GM23248 (cell line): ENCODE measurements at regions not wholly inside any gene's neighbourhood (a gene's known extent, or its start where the extent isn't known, plus 50 kb on each side); places are given as distances from the start of the nearest gene placed in this dataset.

Source experiments
- DNase-seq: peaks from one replicate; pipeline ENCODE4 v3.0.0-alpha.2; 2015
- H2AFZ ChIP-seq: fragments of 200-600 bp; sonication (generic); 2 replicates; pipeline ENCODE4 v1.6.1; 2016; ENCODE audit warnings: antibody characterized with exemption
- H3F3A ChIP-seq: fragments of 200-600 bp; sonication (generic); 2 replicates; pipeline ENCODE4 v1.6.1; 2016; ENCODE audit warnings: mild to moderate bottlenecking, antibody characterized with exemption, mixed run types; ENCODE audit not compliant: insufficient read depth
- H3K27ac ChIP-seq: fragments of 200-600 bp; sonication (generic); 2 replicates; pipeline ENCODE4 v1.5.1; 2016; ENCODE audit warnings: mild to moderate bottlenecking
- H3K27me3 ChIP-seq: fragments of 200-600 bp; sonication (generic); replicated peaks from 2 replicates; pipeline ENCODE4 v1.6.1; 2016; ENCODE audit warnings: mild to moderate bottlenecking; ENCODE audit not compliant: insufficient read depth
- H3K36me3 ChIP-seq: fragments of 200-600 bp; sonication (generic); 2 replicates; pipeline ENCODE4 v1.6.1; 2016; ENCODE audit warnings: low read depth, mild to moderate bottlenecking
- H3K4me1 ChIP-seq: fragments of 200-600 bp; sonication (generic); 2 replicates; pipeline ENCODE4 v1.6.1; 2016; ENCODE audit warnings: mild to moderate bottlenecking; ENCODE audit not compliant: insufficient read depth
- H3K4me2 ChIP-seq: fragments of 200-600 bp; sonication (generic); one replicate; pipeline ENCODE4 v1.6.1; 2016; ENCODE audit warnings: mild to moderate bottlenecking; ENCODE audit not compliant: unreplicated experiment
- H3K4me3 ChIP-seq: fragments of 200-600 bp; sonication (generic); 2 replicates; pipeline ENCODE4 v1.5.1; 2016; ENCODE audit warnings: mild to moderate bottlenecking
- H3K79me2 ChIP-seq: fragments of 200-600 bp; sonication (generic); 2 replicates; pipeline ENCODE4 v1.6.1; 2016; ENCODE audit warnings: mild to moderate bottlenecking; ENCODE audit not compliant: insufficient read depth
- H3K9ac ChIP-seq: fragments of 200-600 bp; sonication (generic); 2 replicates; pipeline ENCODE4 v1.6.1; 2016; ENCODE audit warnings: mild to moderate bottlenecking
- H3K9me2 ChIP-seq: fragments of 200-600 bp; sonication (generic); 2 replicates; pipeline ENCODE4 v1.6.1; 2016; ENCODE audit warnings: mixed run types, mild to moderate bottlenecking, moderate library complexity; ENCODE audit not compliant: insufficient read depth
- H3K9me3 ChIP-seq: fragments of 200-600 bp; sonication (generic); one replicate; pipeline ENCODE4 v1.6.1; 2017; ENCODE audit warnings: low read depth
- H4K20me1 ChIP-seq: fragments of 200-600 bp; sonication (generic); 2 replicates; pipeline ENCODE4 v1.6.0; 2016; ENCODE audit not compliant: insufficient read depth
- EZH2 ChIP-seq: fragments of 200-600 bp; sonication (generic); IDR thresholded peaks from 2 replicates; pipeline ENCODE4 v1.6.1; 2018; ENCODE audit warnings: antibody characterized with exemption, mild to moderate bottlenecking; ENCODE audit not compliant: insufficient read depth, poor library complexity, severe bottlenecking
- EZH2phosphoT487 ChIP-seq: fragments of 200-600 bp; sonication (generic); IDR thresholded peaks from 2 replicates; pipeline ENCODE4 v1.6.1; 2018; ENCODE audit warnings: antibody characterized with exemption, moderate library complexity, mild to moderate bottlenecking, low read depth; ENCODE audit not compliant: insufficient read depth
- WGBS, 2 experiments: methylation state at CpG; one replicate each; pipeline ENCODE4 v1.1.6; 2015 to 2017; ENCODE audit warnings: low lambda C conversion rate in 2 of 2, low coverage in 1 of 2; ENCODE audit errors: missing lambda C conversion rate in 2 of 2; 5-methylcytosine and 5-hydroxymethylcytosine counted together
- in situ Hi-C: fragments of 300-500 bp; cut with MboI; formaldehyde crosslinking; loops from 2 replicates; pipeline ENCODE4 v1.15.0; 2020

DNA sequence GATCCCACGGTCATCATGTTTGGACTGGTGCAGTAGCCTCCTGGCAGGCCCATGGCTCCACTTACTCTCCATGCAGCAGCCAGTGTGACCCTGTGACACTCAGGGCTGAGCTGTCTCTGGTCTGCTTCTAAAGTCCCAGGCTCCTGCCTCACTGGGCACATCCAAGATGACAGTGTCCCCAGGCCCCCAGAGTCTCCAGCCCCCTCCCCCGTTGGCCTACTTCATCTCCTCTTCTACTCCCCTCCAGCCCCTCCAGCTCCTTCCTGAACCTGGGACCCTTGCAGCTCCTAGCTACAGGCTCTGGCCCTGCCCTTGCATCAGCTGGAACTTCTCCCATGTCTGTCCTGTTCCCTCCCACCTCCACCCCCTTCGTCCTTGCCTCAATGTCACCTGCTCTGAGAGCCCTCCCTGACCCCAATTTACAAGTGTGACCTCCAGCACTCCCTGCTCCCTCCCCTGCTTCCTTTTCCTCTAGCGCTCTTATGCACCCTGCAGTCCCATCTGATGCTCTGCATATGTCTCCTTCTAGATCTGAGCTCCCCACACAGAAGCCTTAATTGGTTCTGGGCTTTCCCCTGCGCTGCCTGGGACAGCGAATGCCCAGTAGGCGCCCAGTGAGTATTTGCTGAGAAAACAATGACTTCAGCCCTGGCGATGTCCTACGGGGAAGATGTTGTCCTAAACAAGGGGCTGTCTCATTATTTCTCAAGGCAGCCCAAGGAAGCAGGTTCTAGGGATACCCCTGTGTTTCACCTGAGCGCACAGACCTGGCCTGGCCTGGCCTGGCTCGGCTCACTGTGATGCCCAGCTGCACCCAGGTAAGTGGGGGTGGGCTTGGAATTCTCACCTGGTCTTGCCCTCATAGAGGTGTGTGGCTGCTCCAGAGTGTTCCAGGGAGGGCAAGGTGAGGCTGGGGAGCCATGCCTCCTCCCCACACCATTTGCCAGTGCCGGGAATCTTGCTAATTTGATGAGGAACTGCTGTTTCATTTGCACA, 600.6 kb downstream of the PTPRU start:
- Histone ChIP-seq H3K4me1 (no peaks in the 10 kb centered on the region), H3K36me3 (no peaks in the 10 kb centered on the region), H3K4me2 (no peak overlapping the region), H3K4me3 (no peak overlapping the region), H3K9ac (no peak overlapping the region), H3K9me3 (no peaks in the 10 kb centered on the region), H4K20me1 (no peaks in the 10 kb centered on the region), H3F3A (no peaks in the 10 kb centered on the region), H2AFZ (no peak overlapping the region), H3K9me2 (no peaks in the 10 kb centered on the region), H3K27me3 (peaks cover 13% of the 10 kb centered on the region), H3K79me2 (no peaks in the 10 kb centered on the region), H3K27ac (no peak overlapping the region)
- no peak for DNase-seq
- in situ Hi-C loops, result no loop called here
- WGBS, 2 experiments, result 20 to 23% methylated on average over 12 of the region's 12 CpGs
- no peak for TF ChIP-seq EZH2phosphoT487
- no peak for TF ChIP-seq EZH2

DNA sequence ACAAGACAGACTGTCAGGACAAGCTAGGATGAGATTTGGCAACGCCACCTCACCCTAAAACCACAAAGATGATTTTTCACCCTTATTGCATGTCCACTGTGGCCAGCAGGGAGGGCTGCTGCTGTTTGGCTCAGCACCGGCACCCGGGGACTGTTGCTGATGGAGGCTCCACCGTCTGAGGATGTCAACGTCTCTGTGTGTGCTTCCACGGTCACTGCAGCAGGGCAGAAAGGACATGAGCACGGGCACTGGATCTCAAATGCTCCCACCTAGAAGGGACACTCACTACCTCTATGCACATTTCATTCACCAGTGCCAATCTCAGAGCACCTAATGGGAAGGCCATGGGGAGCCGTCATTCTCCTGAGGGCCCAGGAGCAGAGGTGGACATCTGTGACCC, 599.6 kb downstream of the PTPRU start:
- Histone ChIP-seq H3K4me3 (no peak overlapping the region), H4K20me1 (no peaks in the 10 kb centered on the region), H3K79me2 (no peaks in the 10 kb centered on the region), H3F3A (no peaks in the 10 kb centered on the region), H3K9me2 (no peaks in the 10 kb centered on the region), H3K36me3 (no peaks in the 10 kb centered on the region), H3K9me3 (no peaks in the 10 kb centered on the region), H3K27me3 (peaks cover 23% of the 10 kb centered on the region), H2AFZ (no peak overlapping the region), H3K4me2 (no peak overlapping the region), H3K9ac (no peak overlapping the region), H3K27ac (no peak overlapping the region), H3K4me1 (no peaks in the 10 kb centered on the region)
- DNase-seq, result no peak
- in situ Hi-C loops, result no loop called here
- TF ChIP-seq EZH2phosphoT487 (no peak), EZH2 (no peak)
- whole genome bisulfite sequencing, 2 experiments, result 36 to 50% methylated on average over 8 of the region's 8 CpGs

DNA sequence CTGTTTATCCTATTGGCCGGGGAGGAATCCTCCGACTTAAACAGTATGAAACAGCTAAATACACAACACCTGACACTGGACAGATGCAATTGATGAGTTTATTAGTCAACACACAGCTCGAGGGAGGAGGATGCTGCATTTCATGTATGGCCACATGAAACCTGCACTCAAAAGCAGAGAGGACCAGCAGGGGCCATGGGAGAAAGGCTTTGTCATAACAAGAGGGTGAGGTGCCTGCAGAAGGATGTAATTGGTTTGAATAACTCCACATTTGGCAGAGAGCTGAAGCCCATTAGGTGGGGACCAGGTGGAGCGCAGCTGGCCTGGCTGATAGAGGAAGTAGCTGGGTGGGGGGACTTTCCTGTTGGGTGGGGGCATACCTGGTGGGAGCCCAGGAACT, 599.1 kb downstream of the PTPRU start:
- in situ Hi-C loops, result no loop called here
- H3K27ac ChIP-seq, result no peak overlapping the region
- no peak overlapping the region for H2AFZ ChIP-seq
- H3K4me3 ChIP-seq, result no peak overlapping the region
- peaks cover 27% of the 10 kb centered on the region for H3K27me3 ChIP-seq
- H3K9ac ChIP-seq, result no peak overlapping the region
- no peaks in the 10 kb centered on the region for H3K9me3 ChIP-seq
- WGBS, 2 experiments, result 32 to 36% methylated on average over 4 of the region's 4 CpGs
- TF ChIP-seq EZH2phosphoT487 (no peak), EZH2 (no peak)
- H3K4me2 ChIP-seq, result no peak overlapping the region
- no peaks in the 10 kb centered on the region for H3K4me1 ChIP-seq
- no peaks in the 10 kb centered on the region for H4K20me1 ChIP-seq
- no peaks in the 10 kb centered on the region for H3K79me2 ChIP-seq
- no peaks in the 10 kb centered on the region for H3K36me3 ChIP-seq
- no peaks in the 10 kb centered on the region for H3K9me2 ChIP-seq
- H3F3A ChIP-seq, result no peaks in the 10 kb centered on the region
- no peak for DNase-seq

DNA sequence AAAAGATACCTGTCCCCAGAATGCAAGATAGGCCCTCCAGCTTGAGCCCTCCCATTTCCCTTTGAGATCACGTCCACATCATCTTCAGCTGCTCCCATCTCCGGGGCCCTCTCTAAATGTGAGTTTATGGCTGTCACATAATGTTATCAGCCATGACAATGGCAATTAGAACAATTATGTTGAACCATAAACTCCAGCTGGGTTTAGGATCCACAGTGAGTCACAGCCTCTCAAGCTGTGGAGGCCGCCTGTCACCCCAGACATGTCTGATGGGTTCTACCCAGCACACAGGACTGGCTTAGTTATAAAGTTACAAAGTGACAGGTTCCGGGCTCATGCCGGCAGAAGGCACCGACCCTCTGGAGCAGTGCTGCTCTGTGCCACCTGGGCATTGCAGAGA, 597.3 kb downstream of the PTPRU start:
- no peak overlapping the region for H3K27ac ChIP-seq
- H3K4me1 ChIP-seq, result no peaks in the 10 kb centered on the region
- no peak overlapping the region for H3K4me3 ChIP-seq
- no peaks in the 10 kb centered on the region for H3K79me2 ChIP-seq
- H2AFZ ChIP-seq, result no peak overlapping the region
- no peaks in the 10 kb centered on the region for H3K9me2 ChIP-seq
- H3K36me3 ChIP-seq, result no peaks in the 10 kb centered on the region
- peaks cover 30% of the 10 kb centered on the region for H3K27me3 ChIP-seq
- 34 to 44% methylated on average over 6 of the region's 6 CpGs for WGBS, 2 experiments
- H3F3A ChIP-seq, result no peaks in the 10 kb centered on the region
- H3K9ac ChIP-seq, result no peak overlapping the region
- TF ChIP-seq EZH2 (no peak), EZH2phosphoT487 (no peak)
- H3K4me2 ChIP-seq, result no peak overlapping the region
- H4K20me1 ChIP-seq, result no peaks in the 10 kb centered on the region
- no peak for DNase-seq
- no peaks in the 10 kb centered on the region for H3K9me3 ChIP-seq
- in situ Hi-C loops, result no loop called here

DNA sequence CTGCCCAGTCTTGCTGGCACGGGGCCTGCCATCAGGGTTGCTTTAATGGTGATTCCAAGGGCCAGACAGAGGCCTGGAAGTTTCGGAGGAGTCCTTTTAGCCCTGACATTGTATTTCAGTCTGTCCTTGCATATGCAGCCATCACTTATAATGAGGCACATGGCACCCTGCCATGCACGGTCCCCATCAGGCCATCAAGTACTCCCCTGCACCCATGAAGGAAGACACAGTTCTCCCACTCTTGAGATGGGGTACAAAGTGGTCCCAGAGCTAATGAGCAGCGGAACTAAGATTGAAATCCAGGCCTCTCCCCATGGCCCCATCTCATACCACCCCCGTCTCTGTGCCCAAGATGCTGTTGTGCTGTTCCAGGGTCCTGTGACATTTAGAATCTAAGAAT, 596.6 kb downstream of the PTPRU start:
- 40 to 42% methylated on average over 5 of the region's 5 CpGs for WGBS, 2 experiments
- no peak overlapping the region for H3K4me2 ChIP-seq

More for the DNA sequence above, 596.6 kb downstream of the PTPRU start:
- Histone ChIP-seq H3K79me2 (no peaks in the 10 kb centered on the region), H3K4me3 (no peak overlapping the region), H3F3A (no peaks in the 10 kb centered on the region), H3K9ac (no peak overlapping the region), H3K27ac (no peak overlapping the region), H4K20me1 (no peaks in the 10 kb centered on the region), H3K36me3 (no peaks in the 10 kb centered on the region), H2AFZ (no peak overlapping the region), H3K4me1 (no peaks in the 10 kb centered on the region), H3K27me3 (peaks cover 33% of the 10 kb centered on the region), H3K9me2 (no peaks in the 10 kb centered on the region), H3K9me3 (no peaks in the 10 kb centered on the region)
- in situ Hi-C loops, result no loop called here
- no peak for TF ChIP-seq EZH2phosphoT487
- TF ChIP-seq EZH2, result no peak
- DNase-seq, result no peak
